GM12878 (cell line): ENCODE measurements at regions not wholly inside any gene's neighbourhood (a gene's known extent, or its start where the extent isn't known, plus 50 kb on each side); places are given as distances from the start of the nearest gene placed in this dataset.

Experiments
- ATAC-seq: fragments of 200-7000 bp; cut with Tn5 transposase; 3 replicates; pipeline ENCODE4 v1.9.1; 2020; ENCODE audit warnings: mild to moderate bottlenecking, moderate library complexity
- BruUV-seq: library from RNA; stranded (reverse); fragments of 400-500 nt; replicated peaks from 2 replicates; lab custom pipeline; 2021; lab: Mats Ljungman, UMichigan
- CTCF ChIA-PET: fragments of 300-600 bp; sonication (Branson Sonifier 250); formaldehyde crosslinking; extraction: SDS; loops from one replicate; lab custom pipeline; 2021; ENCODE audit warnings: inconsistent platforms; lab: Yijun Ruan, JAX
- POLR2A ChIA-PET: fragments of 350-600 bp; formaldehyde crosslinking; extraction: SDS; loops from one replicate; lab custom pipeline; 2021; ENCODE audit warnings: inconsistent platforms; lab: Charles Lee
- RAD21 ChIA-PET: fragments of 300-600 bp; sonication (Branson Sonifier 250); formaldehyde crosslinking; loops from one replicate; lab custom pipeline; 2023; ENCODE audit warnings: antibody characterized with exemption; ENCODE audit not compliant: unreplicated experiment; lab: Charles Lee
- SMC1A ChIA-PET: fragments of 300-600 bp; sonication (Branson Sonifier 250); formaldehyde crosslinking; loops from one replicate; lab custom pipeline; 2023; ENCODE audit not compliant: unreplicated experiment, uncharacterized antibody; lab: Charles Lee
- DNase-seq: peaks from one replicate; pipeline ENCODE4 v3.0.0-alpha.2; 2011; ENCODE audit warnings: low read depth, low spot score
- FAIRE-seq: peaks from 3 replicates; lab custom pipeline; 2011; peaks lifted over from hg19 to GRCh38; lab: Jason Lieb, UNC
- H2AFZ ChIP-seq: 2 replicates; pipeline ENCODE4 v1.6.0; 2011; ENCODE audit warnings: low read depth, low read length, control low read depth; ENCODE audit not compliant: control insufficient read depth
- H3K27ac ChIP-seq: 2 replicates; pipeline ENCODE4 v1.5.1; 2011; ENCODE audit warnings: control low read depth; ENCODE audit not compliant: control insufficient read depth, insufficient read depth
- H3K27me3 ChIP-seq, 2 experiments: replicated peaks in 1 of 2; 2 replicates each; pipeline versions ENCODE4 v1.6.0 to v1.6.1; 2011; ENCODE audit warnings: low read length in 1 of 2; ENCODE audit not compliant: control insufficient read depth in 2 of 2, insufficient read depth in 2 of 2
- H3K36me3 ChIP-seq, 2 experiments: 2 replicates each; pipeline ENCODE4 v1.5.1; 2011; ENCODE audit warnings: low read length in 1 of 2; ENCODE audit not compliant: control insufficient read depth in 2 of 2, insufficient read depth in 2 of 2
- H3K4me1 ChIP-seq: 2 replicates; pipeline ENCODE4 v1.6.1; 2011; ENCODE audit warnings: mild to moderate bottlenecking, low read length, moderate library complexity, mixed read lengths; ENCODE audit not compliant: control insufficient read depth, insufficient read depth
- H3K4me2 ChIP-seq: 2 replicates; pipeline ENCODE4 v1.6.0; 2011; ENCODE audit warnings: control low read depth; ENCODE audit not compliant: control insufficient read depth, insufficient read depth
- H3K4me3 ChIP-seq: fragments of 200-600 bp; sonication (generic); 2 replicates; pipeline ENCODE4 v1.5.1; 2016
- H3K79me2 ChIP-seq: 2 replicates; pipeline ENCODE4 v1.6.0; 2011; ENCODE audit warnings: low read length; ENCODE audit not compliant: control insufficient read depth, insufficient read depth
- H3K9ac ChIP-seq: 2 replicates; pipeline ENCODE4 v1.8.0; 2011; ENCODE audit warnings: low read length, control low read depth, mixed read lengths; ENCODE audit not compliant: control insufficient read depth, insufficient read depth
- H3K9me3 ChIP-seq: replicated peaks from 3 replicates; pipeline ENCODE4 v1.5.1; 2011; ENCODE audit warnings: mild to moderate bottlenecking, low read length; ENCODE audit not compliant: control insufficient read depth, insufficient read depth
- H4K20me1 ChIP-seq: 2 replicates; pipeline ENCODE4 v1.6.0; 2011; ENCODE audit not compliant: control insufficient read depth, insufficient read depth
- ATF7 ChIP-seq: fragments of 450-650 bp; IDR thresholded peaks from 2 replicates; pipeline ENCODE4 v1.6.1; 2016; ENCODE audit warnings: low read depth, mild to moderate bottlenecking
- BMI1 ChIP-seq: fragments of 450-650 bp; IDR thresholded peaks from 2 replicates; pipeline ENCODE4 v1.6.1; 2016; ENCODE audit warnings: mild to moderate bottlenecking, moderate library complexity, borderline replicate concordance
- CEBPB ChIP-seq, 2 experiments: fragments of 150-350 bp in 1 of 2; IDR thresholded peaks; 2 replicates each; pipeline ENCODE4 v1.6.1; 2012 to 2014; ENCODE audit warnings: low read depth in 2 of 2, low read length in 2 of 2, borderline replicate concordance in 1 of 2, inconsistent platforms in 1 of 2
- EGR1 ChIP-seq, 2 experiments: IDR thresholded peaks; 1 replicate in 1 of 2; 2 replicates in 1 of 2; pipeline ENCODE4 v1.6.1; 2011 to 2012; ENCODE audit warnings: low read depth in 2 of 2, low read length in 2 of 2, borderline replicate concordance in 1 of 2, mild to moderate bottlenecking in 1 of 2, moderate library complexity in 1 of 2
- KLF5 ChIP-seq: fragments of 450-650 bp; IDR thresholded peaks from 2 replicates; pipeline ENCODE4 v1.6.1; 2014; ENCODE audit warnings: mild to moderate bottlenecking; ENCODE audit not compliant: partially characterized antibody
- MEF2A ChIP-seq: IDR thresholded peaks from 2 replicates; pipeline ENCODE4 v1.6.1; 2011; ENCODE audit warnings: low read depth, mild to moderate bottlenecking, low read length, moderate library complexity; ENCODE audit not compliant: insufficient read depth
- NR2C1 ChIP-seq: fragments of 450-650 bp; IDR thresholded peaks from 2 replicates; pipeline ENCODE4 v1.6.1; 2017; ENCODE audit warnings: antibody characterized with exemption, mild to moderate bottlenecking, moderate library complexity
- RAD51 ChIP-seq: fragments of 450-650 bp; IDR thresholded peaks from 2 replicates; pipeline ENCODE4 v1.6.1; 2016; ENCODE audit warnings: moderate library complexity, mild to moderate bottlenecking, inconsistent platforms
- SPI1 ChIP-seq: IDR thresholded peaks from 2 replicates; pipeline ENCODE4 v1.6.1; 2011; ENCODE audit warnings: low read depth, mild to moderate bottlenecking, low read length, moderate library complexity, borderline replicate concordance; ENCODE audit not compliant: insufficient read depth
- STAT1 ChIP-seq: fragments of 450-650 bp; conservative IDR thresholded peaks from 2 replicates; pipeline ENCODE4 v1.6.1; 2014; ENCODE audit warnings: antibody characterized with exemption, mild to moderate bottlenecking
- TCF3 ChIP-seq: IDR thresholded peaks from 2 replicates; pipeline ENCODE4 v1.6.1; 2012; ENCODE audit warnings: low read depth, mild to moderate bottlenecking, low read length, borderline replicate concordance; ENCODE audit not compliant: insufficient read depth
- ZNF24 ChIP-seq: fragments of 450-650 bp; IDR thresholded peaks from 2 replicates; pipeline ENCODE4 v1.6.1; 2017; ENCODE audit warnings: antibody characterized with exemption, mild to moderate bottlenecking
- ZZZ3 ChIP-seq: IDR thresholded peaks from 2 replicates; pipeline ENCODE4 v1.6.1; 2011; ENCODE audit warnings: low read depth; ENCODE audit not compliant: control insufficient read depth, insufficient read length
- in situ Hi-C: fragments of 300-500 bp; cut with MboI; formaldehyde crosslinking; loops from 9 replicates; pipeline ENCODE4 v1.14.3; 2018; ENCODE audit warnings: mixed read lengths
- intact Hi-C: fragments of 100-400 bp; cut with micrococcal nuclease; formaldehyde crosslinking; loops from one replicate; pipeline ENCODE4 v1.14.2; 2022; ENCODE audit not compliant: unreplicated experiment
- TF ChIP-seq, protein P1 (sequence below): fragments of 450-650 bp; conservative IDR thresholded peaks from 2 replicates; pipeline ENCODE4 v1.6.1; 2017; ENCODE audit warnings: mild to moderate bottlenecking, moderate library complexity
- TF ChIP-seq, protein P2 (sequence below), 3 experiments: IDR thresholded peaks in 2 of 3; conservative IDR thresholded peaks in 1 of 3; 2 replicates each; pipeline ENCODE4 v1.5.1; 2011; ENCODE audit warnings: low read depth in 3 of 3, low read length in 3 of 3, mild to moderate bottlenecking in 3 of 3, control low read depth in 2 of 3, moderate library complexity in 2 of 3, inconsistent platforms in 1 of 3, mixed read lengths in 1 of 3; ENCODE audit not compliant: control insufficient read depth in 2 of 3, insufficient read depth in 1 of 3; ENCODE audit errors: extremely low read depth in 1 of 3

DNA sequence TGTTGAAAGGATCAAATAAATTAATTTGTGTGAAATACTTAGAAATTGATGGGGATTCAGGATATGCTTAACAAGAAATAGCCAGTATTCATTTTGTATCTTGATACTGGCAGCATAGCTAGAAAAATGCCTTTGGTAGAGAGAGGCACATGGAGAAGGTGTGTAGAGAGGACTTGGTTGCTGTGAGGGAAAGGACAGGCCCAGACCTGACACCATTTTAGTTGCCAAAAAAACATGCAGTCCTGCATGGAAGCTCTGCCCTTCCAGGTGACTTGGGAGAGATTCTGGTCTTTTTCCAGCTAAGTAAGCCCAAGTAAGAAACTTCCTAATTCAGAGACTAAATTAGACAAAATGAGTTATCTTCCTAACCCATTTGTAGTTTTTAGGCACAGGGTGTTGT is 335.0 kb downstream of the RFC3 start:
- H3K27me3 ChIP-seq, result no peaks in the 10 kb centered on the region
- no peaks in the 10 kb centered on the region for H3K4me1 ChIP-seq
- H3K4me3 ChIP-seq, result no peak overlapping the region
- no peak for ATAC-seq
- TF ChIP-seq MEF2A, result no peak
- TF ChIP-seq RAD51, result no peak
- TF ChIP-seq ZZZ3, result no peak
- no peak for TF ChIP-seq ZNF24
- no peak for TF ChIP-seq SPI1
- TF ChIP-seq NR2C1, result no peak
- no peak for TF ChIP-seq KLF5
- TF ChIP-seq, protein P1, sequence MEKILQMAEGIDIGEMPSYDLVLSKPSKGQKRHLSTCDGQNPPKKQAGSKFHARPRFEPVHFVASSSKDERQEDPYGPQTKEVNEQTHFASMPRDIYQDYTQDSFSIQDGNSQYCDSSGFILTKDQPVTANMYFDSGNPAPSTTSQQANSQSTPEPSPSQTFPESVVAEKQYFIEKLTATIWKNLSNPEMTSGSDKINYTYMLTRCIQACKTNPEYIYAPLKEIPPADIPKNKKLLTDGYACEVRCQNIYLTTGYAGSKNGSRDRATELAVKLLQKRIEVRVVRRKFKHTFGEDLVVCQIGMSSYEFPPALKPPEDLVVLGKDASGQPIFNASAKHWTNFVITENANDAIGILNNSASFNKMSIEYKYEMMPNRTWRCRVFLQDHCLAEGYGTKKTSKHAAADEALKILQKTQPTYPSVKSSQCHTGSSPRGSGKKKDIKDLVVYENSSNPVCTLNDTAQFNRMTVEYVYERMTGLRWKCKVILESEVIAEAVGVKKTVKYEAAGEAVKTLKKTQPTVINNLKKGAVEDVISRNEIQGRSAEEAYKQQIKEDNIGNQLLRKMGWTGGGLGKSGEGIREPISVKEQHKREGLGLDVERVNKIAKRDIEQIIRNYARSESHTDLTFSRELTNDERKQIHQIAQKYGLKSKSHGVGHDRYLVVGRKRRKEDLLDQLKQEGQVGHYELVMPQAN, result no peak
- no peak for TF ChIP-seq EGR1 (IDR thresholded peaks at IDR 0.05; ENCODE audit: borderline replicate concordance in 1 of 2, low read depth in 2 of 2, low read length in 2 of 2)
- no peak for TF ChIP-seq BMI1
- TF ChIP-seq TCF3, result no peak
- TF ChIP-seq, protein P2, sequence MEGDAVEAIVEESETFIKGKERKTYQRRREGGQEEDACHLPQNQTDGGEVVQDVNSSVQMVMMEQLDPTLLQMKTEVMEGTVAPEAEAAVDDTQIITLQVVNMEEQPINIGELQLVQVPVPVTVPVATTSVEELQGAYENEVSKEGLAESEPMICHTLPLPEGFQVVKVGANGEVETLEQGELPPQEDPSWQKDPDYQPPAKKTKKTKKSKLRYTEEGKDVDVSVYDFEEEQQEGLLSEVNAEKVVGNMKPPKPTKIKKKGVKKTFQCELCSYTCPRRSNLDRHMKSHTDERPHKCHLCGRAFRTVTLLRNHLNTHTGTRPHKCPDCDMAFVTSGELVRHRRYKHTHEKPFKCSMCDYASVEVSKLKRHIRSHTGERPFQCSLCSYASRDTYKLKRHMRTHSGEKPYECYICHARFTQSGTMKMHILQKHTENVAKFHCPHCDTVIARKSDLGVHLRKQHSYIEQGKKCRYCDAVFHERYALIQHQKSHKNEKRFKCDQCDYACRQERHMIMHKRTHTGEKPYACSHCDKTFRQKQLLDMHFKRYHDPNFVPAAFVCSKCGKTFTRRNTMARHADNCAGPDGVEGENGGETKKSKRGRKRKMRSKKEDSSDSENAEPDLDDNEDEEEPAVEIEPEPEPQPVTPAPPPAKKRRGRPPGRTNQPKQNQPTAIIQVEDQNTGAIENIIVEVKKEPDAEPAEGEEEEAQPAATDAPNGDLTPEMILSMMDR (IDR thresholded peaks at IDR 0.05 in 2 of 3, conservative IDR thresholded peaks at IDR 0.05 in 1 of 3; ENCODE audit: control insufficient read depth in 2 of 3, extremely low read depth in 1 of 3, insufficient read depth in 1 of 3, low read depth in 3 of 3, low read length in 3 of 3), result no peak
- TF ChIP-seq ATF7, result no peak
- no peak for TF ChIP-seq STAT1
- TF ChIP-seq CEBPB (IDR thresholded peaks at IDR 0.05; ENCODE audit: borderline replicate concordance in 1 of 2, low read depth in 2 of 2, low read length in 2 of 2), result no peak
- SMC1A ChIA-PET, result no interaction called here
- H3K9ac ChIP-seq, result no peak overlapping the region
- FAIRE-seq, result no peak
- no peak overlapping the region for H2AFZ ChIP-seq
- no peaks in the 10 kb centered on the region for H3K9me3 ChIP-seq
- intact Hi-C loops, result no loop called here
- no peak for DNase-seq
- H3K36me3 ChIP-seq, result no peaks in the 10 kb centered on the region
- H3K79me2 ChIP-seq, result no peaks in the 10 kb centered on the region
- no peaks in the 10 kb centered on the region for H4K20me1 ChIP-seq
- POLR2A ChIA-PET, result no interaction called here
- CTCF ChIA-PET, result no interaction called here
- H3K27ac ChIP-seq, result no peak overlapping the region
- RAD21 ChIA-PET, result no interaction called here
- in situ Hi-C loops, result no loop called here
- no TSS peak for BruUV-seq
- no peak overlapping the region for H3K4me2 ChIP-seq
